GDM1 (cell line): ENCODE measurements at regions not wholly inside any gene's neighbourhood (a gene's known extent, or its start where the extent isn't known, plus 50 kb on each side); places are given as distances from the start of the nearest gene placed in this dataset.

Experiments used
- DNase-seq: peaks from one replicate; lab custom pipeline; 2025; lab: John Stamatoyannopoulos, UW

DNA sequence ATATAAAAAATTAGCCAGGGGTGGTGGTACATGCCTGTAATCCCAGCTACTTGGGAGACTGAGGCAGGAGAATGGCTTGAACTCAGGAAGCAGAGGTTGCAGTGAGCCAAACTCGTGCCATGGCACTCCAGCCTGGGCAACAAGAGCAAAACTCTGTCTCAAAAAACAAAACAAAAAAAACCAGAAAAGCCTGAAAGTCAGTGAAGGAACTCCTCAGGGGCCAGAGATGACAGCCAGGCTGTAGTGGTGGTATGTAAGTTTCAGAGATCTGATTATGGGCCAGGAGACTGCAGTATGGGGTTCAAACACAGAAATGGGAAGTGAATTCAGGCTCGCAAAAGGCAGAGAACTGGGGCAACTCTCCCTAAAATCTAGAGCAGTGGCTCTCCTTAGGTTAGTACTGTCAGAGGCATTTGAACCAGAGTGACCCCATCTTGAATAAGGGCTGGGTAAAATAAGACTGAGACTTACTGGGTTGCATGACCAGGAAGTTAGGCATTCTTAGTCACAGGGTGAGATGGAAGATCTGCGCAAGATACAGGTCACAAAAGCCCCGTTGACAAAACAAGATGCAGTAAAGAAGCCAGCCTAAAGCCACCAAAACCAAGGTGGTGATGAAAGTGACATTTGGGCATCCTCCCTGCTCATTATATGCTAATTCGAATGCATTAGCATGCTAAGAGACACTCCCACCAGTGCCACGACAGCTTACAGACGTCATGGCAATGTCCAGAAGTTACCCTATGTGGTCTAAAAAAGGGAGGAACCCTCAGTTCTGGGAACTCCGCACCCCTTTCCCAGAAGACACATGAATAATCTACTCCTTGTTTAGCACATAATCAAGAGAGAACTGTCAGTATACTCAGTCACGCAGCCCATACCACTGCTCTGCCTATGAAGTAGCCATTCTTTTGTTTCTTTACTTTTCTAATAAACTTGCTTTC lies 120.2 kb upstream of the XYLT1 start:
- no peak for DNase-seq

DNA sequence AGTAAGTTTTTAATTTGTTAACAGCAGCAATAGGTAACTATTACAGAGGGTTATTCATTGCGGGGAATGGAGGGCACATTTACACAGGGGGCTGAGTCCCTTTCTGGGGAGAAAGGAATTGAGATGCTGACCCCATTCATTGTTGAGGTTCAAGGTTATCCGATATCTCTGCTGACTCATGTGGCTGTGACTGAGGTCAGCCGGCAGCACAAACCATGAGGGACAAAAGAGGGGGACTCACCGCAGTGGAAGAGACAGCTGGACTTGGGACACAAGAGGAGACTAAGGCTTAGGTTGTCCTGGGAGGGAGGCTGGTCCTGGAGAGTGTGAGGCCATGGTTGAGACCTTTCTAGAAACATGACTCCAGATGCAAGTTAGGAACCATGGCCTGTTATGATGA lies 119.1 kb upstream of the XYLT1 start:
- DNase-seq: no peak

DNA sequence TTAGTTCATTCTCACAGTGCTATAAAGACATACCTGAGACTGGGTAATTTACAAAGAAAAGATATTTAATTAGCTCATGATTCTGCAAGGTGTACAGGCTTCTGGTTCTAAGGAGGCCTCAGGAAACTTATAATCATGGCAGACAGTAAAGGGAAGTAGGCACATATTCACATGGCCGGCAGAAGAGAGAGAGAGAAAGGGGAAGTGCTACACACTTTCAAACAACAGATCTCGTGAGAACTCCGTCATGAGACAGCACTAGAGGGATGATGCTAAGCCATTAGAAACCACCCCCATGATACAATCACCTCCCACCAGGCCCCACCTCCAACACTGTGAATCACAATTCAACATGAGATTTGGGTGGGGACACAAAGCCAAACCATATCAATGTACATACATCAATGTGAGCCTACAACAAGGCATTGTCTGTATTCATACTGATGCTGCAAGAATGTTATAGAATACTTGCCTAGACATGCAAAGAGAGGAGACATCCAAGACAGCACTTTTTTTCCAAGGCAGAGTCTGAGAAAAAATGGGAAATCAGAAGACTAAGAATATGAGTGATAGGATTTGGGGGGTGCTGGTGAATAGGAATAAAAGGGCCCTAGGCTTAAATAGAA lies 114.8 kb upstream of the XYLT1 start:
- DNase-seq: no peak

DNA sequence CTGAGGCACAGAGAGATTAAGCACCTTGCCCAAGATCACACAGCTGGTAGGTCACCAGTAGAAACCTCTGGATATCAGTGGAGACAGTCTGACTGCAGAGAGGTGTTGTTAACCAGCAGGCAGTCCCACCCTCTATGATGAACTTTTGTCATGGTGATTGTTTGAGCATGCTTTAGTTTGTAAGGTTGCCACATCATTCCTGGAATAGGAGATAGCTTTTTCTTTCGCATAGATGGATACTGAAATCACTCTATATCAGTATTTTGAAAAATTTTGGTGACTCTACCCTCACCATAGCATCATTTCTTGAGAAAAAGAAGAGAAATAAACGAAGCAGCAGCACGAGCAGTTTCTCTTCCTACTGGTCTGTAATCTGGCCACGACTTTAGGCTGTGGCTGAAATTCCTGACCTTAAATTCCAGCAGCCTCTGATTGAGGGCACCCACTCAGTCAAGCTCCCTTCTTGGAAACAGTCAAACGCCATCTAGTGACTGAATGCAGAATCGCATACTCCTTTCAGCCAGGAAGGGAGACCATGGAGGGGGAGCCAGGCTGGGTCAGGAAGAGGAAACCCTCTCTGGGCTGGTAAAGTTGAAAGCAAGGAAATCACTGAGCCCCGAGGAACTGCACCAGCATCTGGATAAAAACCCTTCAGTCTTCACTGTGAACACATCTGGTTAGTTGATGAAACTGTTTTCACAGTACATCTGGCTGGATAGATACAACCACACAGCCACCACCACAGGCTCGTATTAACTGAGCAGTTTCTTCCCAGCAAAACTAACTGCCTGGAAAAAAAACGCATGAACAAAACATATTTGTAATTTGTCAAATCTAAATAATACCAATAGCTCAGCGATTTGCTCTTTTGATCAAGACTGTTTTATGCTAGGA lies 108.5 kb upstream of the XYLT1 start:
- DNase-seq: peak; percentile 70

DNA sequence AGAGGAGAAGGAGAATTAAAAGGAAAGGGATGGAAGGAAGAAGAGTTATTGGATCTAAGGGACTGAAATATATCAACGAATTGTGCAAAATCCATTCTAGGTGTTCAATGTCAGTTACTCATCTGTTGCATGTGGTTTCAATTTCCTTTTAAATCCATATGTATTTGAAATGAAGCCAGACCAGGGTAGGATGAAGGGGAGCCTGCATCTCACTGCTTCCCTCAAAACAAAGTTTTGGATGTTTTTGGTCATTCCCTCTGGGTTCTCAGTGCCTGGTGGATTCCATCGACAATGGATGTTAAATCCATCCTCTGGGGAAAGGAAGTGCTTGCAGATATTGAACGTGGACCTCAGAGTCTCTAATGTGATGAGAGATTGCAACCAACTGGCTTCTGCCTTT lies 103.5 kb upstream of the XYLT1 start:
- DNase-seq: no peak

DNA sequence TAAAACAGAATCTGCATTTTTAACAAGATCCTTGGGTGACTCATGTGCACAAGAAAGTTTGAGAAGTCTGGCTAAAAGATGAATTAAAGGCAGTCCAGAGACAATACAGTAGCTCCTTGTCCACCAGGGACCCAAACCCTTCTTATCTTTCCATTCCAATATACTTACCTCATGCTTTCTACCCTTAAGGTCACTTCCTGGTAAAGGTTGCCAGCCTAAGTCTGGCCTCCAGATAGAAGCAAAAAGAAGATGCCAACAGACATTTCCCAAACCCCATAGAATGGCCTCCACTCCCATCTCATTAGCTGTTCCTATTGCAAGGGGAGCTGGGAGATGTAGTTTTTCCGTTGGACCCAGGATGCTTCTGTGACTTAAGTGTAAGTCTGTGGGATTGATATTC lies 101.4 kb upstream of the XYLT1 start:
- DNase-seq: no peak

DNA sequence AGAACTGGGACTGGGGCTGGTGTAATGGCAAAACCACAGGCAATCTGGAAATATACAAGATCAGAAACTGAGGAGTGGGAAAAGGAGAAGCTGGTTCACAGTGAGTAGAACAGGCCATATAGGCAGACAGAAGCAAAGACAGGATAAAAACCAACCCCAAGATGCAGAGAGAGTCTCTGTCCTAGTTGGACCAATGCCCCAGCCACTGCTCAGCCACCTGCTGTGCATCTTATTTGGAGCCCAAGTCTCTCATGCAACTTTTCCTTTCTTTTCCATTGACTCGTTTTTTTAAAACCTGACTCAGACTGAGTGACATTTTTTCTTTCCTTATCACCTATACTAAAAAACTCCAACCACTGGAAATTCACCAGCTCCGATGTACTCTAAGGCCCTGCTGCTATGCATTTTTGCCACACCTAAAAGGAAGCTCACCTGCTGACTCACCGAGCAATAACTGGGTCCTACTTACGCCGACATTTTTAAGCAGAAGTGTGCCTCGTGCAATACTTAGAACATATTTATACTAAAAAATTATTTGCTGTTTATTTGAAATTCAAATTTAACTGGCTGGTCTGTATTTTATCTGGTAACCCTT lies 100.8 kb upstream of the XYLT1 start:
- DNase-seq: no peak

DNA sequence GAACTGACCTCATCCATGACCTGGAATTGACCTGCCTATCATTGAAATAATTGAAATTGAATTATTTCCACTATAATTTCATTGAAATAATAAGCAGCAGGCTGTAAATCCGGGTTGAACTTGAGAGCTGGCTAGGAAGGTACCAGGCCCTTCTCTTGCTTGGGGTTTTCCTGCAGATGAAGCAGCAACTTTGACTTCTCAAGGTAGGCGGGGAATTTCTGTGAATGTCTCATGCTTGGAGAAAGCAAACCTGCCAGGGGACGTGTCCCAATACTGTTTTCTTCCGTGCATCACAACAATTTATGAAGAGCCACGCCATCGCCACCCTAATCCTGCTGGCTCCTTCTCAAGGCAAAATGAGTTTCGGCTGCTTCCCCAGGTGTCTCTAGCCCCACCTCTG lies 97.5 kb upstream of the XYLT1 start:
- DNase-seq: no peak

DNA sequence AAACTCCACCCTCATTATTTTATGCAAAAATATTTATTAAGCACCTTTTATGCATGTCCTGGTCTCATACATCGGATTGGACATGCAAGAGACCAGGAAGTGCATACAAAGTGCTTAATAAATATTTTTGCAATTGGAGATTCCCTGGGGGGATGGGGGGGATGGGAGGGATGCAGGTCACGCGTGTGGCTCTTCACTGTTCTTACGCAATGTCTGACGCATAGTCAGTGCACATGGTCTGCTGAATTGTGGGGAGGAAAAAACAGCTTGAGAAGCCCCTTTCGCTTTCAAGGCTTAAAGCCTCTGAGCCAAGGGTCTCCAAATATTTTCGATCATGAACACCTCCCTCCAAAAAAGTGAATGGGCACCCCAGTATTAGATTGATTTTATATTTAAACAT lies 96.7 kb upstream of the XYLT1 start:
- DNase-seq: no peak

DNA sequence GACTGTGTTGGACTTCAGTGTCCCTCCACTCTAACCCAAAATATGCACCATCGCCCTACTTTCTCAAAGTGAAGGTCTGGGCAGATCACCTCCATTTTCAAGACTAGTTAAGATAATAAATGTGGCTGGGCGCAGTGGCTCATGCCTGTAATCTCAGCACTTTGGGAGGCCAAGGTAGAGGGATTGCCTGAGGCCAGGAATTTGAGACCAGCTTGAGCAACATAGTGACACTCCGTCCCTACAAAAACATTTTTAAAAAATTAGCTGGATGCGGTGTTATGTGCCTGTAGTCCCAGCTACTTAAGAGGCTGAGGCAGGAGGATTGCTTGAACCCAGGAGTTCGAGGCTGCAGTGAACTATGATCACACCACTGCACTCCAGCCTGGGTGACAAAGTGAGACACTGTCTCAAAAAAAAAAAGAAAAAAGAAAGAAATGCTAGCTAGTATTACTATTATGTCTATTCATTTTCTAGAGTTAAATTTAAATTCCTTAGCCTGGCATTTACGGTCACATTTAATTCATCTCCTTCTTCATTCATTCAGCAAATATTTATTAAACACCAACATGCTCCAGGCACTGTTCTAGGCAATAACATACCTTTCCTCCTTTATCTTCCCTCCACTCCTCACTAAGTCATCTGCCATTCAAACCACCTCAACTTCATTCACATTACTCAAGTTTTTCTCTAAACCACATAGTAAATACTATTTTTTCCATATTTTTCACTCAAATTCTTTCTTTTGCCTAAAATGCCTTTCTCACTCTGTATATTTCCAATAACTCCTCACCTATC lies 96.1 kb upstream of the XYLT1 start:
- DNase-seq: no peak

DNA sequence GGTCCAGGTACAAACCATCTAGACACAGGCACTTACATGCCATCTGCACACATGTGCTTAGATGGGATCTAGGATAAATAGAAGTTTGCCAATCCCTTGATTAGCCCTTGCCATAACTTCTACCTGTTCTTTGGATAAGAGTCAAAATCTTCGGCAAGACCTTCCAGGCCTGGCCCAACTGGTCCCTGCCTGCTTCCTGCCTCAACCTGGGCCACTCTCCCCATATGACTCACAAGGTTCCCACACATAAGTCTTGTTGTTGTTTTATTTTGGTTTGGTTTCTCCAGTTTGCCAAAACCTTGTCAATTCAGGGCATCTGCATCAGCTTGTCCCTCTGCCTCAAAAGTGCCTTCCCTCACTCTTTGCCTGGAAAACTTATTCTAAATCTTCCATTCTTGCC lies 95.3 kb upstream of the XYLT1 start:
- no peak for DNase-seq

DNA sequence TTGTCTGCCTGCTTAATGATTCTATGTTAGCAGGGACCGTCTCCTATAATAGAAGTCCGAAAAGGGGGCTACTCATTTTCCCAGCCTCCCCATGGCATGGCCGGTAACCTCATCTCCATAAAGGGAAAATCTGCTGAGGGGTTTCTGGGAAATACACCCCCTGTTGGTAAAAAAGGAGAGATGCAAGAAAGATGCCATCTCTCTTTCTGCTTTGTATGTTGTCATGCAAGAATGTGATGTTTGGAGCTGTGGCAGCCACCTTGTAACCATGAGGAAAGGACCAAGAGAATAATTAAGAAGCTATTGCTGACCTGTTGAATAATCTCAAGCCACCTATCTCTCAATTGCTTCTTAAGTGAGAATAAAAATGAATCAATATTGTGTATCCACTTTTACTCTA lies 94.8 kb upstream of the XYLT1 start:
- DNase-seq: no peak

DNA sequence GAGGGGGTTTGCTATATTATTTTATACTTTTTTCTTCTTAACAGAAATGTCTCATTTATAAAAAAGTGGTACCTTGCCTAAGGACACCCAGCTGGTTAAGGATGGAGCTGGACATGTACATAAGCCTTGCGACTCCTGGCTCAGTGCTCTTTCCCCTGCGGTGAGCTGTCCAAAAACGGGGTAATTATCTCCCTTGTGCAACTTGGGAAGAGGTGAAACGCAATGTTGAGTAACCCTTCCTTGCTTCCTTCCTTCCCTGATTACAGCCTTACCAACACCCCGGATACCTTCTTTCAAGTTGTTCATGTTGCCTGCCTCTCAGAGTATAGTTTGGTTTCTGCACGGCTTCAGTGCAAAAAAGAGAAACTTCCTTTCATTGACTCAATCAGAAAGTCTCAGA lies 94.1 kb upstream of the XYLT1 start:
- DNase-seq: no peak

DNA sequence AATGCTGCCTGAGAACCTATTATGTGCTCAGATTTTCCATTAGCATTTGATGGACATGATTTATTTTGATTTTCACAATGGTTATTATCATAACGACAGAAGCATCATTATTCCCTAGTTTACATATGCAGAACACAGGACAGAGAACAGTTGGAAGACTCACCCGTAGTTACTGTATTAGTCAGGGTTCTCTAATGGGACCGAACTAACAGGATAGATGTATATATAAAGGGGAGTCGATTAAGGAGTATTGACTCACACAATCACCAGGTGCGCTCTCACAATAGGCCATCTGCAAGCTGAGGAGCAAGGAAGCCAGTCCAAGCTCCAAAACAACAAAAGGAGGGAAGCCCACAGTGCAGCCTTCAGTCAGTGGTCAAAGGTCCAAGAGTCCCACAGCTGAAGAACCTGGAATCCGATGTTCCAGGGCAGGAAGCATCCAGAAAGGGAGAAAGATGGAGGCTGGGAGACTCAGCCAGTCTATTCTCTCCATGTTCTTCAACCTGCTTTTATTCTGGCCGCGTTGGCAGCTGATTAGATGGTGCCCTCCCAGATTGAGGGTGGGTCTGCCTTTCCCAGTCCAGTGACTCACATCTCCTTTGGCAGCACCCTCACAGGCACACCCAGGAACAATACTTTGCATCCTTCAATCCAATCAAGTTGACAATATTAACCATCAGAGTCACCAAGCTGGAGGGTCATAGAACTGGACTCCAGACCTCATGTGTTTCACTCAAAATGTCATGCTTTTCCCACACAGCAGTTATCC lies 92.7 kb upstream of the XYLT1 start:
- DNase-seq: no peak

DNA sequence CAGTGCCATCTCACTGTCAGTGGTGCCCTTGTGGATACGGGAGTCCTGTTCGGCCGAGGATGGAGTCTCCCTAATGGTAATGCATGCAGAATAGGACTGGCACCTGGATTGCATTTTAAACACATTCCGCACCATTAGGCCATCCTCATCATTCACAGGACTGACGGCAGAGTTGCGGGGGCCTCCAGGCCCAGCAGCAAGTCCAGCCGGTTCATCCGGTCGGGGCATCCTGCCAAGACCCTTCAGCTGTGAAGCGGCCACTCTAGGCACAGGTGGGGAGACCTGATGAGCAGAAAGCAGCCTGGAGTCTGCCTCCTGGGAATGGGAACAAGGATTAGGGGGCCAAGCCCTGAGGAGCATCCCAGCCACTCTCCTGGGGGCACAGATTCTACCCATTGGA lies 90.3 kb upstream of the XYLT1 start:
- no peak for DNase-seq

DNA sequence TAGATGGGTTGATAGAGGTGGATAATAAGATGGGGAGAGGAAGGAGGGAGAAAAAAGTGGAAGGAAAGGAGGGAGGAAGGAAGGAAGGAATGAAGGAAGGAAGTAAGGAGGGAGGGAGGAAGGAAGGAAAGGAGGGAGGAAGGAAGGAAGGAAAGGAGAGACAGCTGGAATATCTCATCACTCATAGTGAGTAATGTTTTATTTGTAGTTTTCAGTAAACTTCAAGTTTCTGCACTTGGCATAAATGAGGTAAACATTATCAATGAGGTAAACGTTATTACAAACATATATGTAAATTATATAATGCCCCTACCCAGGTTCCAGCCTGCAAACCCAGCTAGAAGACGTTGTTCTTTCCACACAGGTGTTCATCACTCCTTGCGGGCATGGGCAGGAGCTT lies 89.8 kb upstream of the XYLT1 start:
- no peak for DNase-seq

DNA sequence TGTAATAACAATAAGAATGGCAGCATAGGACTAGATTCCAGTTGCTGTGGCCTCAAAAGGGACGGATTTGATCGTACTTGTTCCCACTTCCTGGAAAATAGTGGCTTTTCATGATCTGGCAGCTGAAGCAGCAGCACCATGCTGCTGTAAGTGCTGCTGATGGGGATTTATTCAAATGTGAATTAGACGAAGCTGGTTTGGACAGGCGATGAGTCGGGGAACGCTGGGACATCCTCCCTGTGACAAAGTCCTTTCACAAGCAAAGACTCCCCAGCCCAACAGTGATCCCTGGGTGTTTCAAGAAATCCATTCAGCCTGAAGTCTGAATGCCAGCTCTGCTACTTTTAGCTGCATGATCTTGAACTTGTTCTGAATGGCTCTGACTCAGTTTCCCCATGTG lies 88.6 kb upstream of the XYLT1 start:
- DNase-seq: no peak

DNA sequence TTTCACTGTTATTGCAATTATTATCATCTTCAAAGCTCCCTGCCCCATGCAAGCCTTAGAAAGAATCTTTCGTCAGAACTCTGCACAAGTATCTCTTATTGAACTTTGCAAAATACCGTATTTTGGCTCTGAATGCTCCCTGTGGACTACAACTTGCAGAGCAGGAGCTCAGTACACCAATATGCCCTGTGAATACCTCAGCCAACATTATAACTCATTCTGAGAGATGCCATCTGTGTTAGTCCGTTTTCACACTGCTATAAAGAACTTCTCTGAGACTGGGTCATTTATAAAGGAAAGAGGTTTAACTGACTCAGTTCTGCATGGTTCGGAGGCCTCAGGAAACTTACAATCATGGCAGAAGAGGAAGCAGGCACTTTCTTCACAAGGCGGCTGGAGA lies 87.2 kb upstream of the XYLT1 start:
- no peak for DNase-seq

DNA sequence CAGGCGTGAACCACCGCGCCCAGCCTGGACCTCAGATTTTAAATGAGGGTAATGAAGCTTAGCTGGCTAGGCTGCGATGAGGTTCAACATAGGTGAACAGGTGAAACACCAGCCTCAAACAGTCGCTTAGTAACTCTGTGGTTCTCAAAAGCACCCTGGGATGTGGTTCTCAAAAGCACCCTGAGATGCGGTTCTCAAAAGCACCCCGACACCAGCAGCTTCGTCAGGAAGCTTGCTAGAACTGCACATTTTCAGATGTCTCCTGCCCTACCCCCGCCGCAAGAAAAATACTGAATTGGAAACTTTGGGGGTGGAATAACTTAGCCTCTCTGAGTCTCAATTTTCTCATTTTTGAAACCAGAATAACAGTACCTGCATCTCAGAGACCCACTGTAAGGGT lies 86.7 kb upstream of the XYLT1 start:
- no peak for DNase-seq

DNA sequence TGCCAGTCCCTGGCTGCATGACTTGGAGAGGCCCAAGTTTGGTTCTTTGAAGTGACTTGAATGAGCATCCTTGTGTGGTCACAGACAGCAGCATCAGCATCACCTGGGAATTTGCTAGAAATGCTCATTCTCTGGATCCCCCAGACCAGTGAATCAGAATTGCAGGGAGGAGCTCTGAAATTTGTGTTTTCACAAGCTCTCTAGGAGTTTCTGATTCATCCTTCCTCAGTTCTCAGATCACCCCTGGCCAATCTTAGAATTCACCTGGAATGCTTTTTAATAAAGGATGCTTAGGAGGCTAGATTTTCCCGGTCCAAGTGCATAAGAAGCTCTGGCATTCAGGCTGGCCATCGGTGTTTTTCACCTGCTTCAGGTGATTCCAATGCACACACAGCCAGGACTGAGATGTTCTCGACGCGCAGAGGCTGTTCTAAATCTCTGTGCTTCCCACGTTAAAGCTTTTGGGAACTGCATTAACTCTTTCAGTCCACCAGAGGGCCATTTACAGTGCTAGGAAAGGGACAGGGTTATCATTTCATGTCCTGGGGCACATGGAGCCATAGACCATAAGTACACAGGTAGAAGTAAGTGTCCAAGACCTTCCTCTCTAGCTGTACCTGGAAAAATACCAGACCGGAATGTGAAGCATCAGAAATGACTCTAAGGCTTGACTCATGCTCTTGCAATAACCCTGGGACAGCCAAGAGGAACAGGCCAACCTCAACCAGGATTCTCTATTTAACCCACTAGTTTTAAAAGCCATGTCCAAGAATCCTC lies 85.7 kb upstream of the XYLT1 start:
- no peak for DNase-seq
